Neural progenitor cell (in vitro differentiated cells): ENCODE measurements at regions not wholly inside any gene's neighbourhood (a gene's known extent, or its start where the extent isn't known, plus 50 kb on each side); places are given as distances from the start of the nearest gene placed in this dataset.

Source experiments
- CTCF ChIP-seq: fragments of 200-600 bp; sonication (generic); IDR thresholded peaks from 2 replicates; pipeline ENCODE4 v1.5.1; 2017; ENCODE audit warnings: antibody characterized with exemption, mild to moderate bottlenecking
- EZH2 ChIP-seq: fragments of 200-600 bp; sonication (generic); IDR thresholded peaks from 2 replicates; pipeline ENCODE4 v1.6.1; 2017; ENCODE audit warnings: antibody characterized with exemption, mild to moderate bottlenecking, moderate library complexity

GRCh38 chr4:120622601-120623000 is 299.9 kb downstream of the PRDM5 start:
- no peak for TF ChIP-seq CTCF
- TF ChIP-seq EZH2 = no peak
